Stimulated activated CD8-positive, alpha-beta memory T cell treated with anti-CD3 and anti-CD28 coated beads, Interleukin-2, amount 100 ng/mL, for 48 hours (primary cell): ENCODE measurements at regions not wholly inside any gene's neighbourhood (a gene's known extent, or its start where the extent isn't known, plus 50 kb on each side); places are given as distances from the start of the nearest gene placed in this dataset.
A peak's percentile ranks its signal among the peaks of the same experiment; 100 is the strongest.

Source experiments
- DNase-seq, 2 donors: peaks; one replicate each; pipeline ENCODE4 v3.0.0-alpha.2; 2020; ENCODE audit warnings: low read depth in 2 of 2

DNA sequence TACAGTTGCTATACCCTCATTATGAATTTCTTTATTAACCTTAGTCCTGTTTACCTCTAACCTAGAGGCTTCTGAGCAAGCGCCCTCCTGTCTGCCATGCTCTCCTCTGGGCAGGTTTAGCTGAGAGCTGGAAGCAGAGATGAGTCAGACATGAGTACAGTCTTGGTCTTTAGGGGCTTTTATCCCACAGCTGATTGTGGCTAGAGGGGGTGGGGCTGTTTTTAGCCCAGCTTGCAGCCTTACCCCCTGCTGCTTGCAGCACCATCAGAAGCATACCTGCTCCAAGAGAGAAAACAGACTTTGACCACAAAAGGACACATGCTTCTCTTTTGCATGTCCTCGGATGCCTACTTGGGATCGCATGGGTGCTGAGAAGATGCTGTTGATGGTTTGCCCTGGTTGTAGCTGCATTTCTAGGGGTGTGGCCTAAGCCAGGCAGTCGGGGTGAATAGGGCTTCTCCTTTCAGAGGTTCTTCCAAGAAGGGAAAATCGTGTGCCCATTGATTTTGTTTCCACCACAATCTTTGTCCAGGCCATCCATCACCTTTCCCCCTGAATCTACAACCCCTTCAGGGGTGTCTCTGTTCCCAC, 115.0 kb upstream of the LGALSL start:
- DNase-seq, result peak in 1 of 2 donors; percentile 18

DNA sequence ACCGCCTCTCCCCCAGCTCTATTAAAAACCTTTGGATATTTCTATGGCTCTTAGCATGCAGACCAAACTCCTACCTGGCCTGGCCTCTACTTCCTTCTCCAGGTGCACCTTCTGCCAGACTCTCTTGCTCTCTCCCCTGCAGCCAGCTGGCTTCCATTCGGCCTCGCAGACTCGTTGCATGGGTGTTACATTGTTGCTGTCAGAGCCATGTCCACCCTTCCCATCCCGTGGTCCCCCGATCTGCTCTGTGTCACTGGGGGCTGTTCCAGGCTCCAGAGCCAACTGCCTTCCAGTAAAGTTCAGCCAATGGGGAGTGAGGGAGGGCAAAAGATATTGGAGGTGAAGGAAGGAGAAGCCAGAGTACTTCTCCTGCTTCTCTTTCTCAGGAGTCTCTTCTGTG, 112.5 kb upstream of the LGALSL start:
- DNase-seq, result no peak

DNA sequence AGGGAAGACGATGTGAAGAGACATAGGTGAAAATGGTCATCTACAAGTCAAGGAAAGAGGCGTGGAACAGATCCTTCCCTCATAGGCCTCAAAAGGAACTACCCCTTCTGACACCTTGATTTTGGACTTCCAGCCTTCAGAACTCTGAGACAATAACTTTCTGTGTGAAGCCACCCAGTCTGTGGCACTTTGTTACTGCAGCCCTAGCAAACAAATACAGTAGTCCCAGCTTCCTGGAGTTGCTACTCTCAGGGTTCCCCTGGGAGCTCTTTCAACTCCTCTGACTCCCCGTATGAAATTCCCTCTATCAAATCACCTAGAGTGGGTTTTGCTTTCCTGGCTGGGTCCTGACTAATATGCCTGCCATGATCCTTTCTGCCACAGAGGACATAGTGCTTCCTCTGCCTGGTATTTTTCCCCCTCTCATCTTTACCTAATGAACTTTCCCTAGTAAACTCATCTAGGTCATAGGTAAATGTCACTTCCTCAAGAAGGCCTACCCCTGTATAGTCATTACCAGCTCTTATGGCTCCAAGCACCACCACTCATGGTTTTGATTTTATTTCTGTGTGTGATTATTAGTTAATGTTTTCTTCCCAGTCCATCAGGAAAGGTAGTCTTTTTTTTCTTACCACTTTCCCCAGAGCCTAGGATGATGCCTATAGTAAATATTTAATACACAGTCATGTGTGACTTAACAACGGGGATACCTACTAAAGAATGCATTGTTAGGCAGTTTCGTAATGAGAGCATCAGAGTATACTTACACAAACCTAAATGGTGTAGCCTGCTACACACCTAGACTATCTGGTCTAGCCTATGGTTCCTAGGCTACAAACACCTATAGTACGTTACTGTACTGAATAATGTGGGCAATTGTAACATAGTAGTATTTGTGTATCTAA, 111.5 kb upstream of the LGALSL start:
- DNase-seq, result no peak

DNA sequence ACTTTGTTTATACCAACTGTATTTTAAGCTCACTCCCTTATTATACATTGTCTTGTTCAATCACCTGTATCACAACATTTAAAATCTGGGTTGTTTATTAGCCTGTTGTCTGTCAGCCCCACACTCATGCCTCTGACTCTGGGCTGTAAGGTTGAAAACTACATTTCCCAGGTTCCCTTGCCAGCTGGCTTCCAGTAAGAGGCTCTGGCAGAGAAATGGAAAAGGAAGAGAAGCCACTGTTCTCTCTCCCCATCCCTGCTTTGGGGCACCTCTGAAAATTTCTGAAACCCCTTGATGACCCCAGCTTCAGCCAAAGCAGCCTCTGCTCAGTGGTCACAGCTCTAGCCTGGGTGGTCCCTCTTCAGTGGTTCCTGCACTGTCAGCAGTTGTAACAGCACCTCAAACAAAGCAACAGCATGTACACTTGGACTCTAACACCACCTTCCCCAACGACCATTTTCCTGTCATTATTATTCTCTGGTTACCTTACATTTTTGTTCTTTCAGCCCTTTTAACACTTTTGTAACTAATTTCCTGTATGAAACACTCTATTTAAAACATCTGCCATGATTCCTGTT, 108.9 kb upstream of the LGALSL start:
- no peak for DNase-seq

DNA sequence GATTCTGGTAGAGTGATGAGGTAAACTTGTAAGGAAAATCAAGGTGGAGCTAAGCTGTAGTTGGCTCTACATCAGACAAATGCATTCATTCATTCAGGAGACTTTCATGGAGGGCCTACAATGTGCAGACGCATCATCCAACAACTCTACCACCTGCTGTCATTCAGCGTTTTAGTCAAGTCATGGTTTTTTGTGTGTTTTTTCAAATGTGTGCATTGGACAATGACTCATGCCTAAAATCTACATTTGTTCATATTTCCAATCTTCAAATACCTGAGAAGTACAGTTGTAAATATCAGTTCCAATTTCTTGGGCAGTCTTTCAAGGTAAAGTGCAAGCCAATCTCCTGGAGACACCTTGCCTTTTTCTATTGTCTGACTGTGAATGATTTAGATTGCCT, 108.0 kb upstream of the LGALSL start:
- no peak for DNase-seq

DNA sequence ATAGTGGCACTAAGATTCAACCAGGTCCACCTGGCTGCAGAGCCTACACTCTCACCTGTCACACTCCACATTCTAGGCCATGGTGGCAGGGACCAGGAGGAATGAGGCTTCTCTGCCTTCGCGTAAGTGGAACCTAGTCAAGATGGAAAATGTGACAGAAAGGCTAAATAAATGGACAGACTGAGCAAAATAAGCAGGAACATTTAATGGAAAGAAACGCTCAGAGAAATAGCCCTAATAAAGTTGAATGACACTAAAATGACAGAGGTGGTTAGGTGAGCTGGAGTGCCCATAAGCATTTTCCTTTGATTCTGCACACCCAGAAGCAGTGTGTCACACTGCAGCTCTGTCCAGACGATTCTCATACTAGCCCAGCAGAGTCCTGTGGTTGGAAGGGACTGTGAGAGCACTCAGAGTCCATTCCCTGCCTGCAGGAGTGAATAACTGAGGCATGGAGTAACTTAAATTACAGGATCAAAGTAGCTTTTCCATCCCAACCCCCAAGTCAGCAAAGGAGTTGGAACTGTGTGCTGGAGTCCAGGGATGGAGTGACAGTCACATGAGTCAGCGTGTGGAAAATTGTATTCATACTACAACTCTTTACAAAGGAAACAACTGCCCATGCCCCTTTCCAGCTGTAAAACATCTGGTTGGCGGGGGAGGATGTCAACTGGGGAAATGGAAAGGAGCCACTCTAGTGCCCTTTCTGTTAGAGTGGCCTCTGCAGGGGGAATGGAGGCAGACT, 105.4 kb upstream of the LGALSL start:
- no peak for DNase-seq

DNA sequence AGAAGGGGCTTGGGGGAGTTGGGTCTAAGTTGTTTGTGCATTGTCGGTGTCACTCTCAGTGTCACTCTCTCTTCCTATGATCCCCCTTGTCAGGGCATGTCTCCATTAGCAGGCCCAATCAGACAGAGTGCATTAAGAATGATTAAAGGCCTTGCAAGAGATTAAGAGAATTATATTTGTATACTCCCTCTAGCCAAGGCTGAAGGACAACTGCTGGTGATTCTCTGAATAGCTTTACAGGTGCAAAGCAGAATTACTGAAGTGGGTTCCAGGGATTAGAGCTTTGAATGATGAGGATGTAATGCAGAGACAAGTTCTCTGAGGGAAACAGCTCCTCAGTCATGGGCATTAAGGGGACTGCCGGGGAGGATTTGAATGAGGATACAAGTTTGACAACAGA, 104.8 kb upstream of the LGALSL start:
- DNase-seq, result no peak

DNA sequence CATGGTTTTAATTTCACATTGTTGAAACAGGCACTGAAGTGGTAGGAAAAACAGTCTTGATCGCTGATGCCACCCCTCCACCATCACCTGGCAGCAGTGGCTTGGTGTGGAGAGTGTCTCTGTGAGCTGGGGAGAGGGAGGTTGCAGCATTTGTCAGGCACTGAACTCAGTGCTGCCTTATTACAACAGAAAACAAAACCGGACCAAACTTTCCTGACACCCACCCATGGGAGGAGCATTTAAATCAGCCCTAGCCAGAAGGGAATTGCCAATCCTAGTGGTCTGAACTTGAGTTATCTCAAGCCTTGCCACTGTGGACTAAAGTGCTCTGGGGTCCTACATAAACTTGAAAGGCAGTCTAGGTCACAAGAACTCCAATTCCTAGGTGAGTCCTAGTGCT, 103.0 kb upstream of the LGALSL start:
- DNase-seq, result no peak

DNA sequence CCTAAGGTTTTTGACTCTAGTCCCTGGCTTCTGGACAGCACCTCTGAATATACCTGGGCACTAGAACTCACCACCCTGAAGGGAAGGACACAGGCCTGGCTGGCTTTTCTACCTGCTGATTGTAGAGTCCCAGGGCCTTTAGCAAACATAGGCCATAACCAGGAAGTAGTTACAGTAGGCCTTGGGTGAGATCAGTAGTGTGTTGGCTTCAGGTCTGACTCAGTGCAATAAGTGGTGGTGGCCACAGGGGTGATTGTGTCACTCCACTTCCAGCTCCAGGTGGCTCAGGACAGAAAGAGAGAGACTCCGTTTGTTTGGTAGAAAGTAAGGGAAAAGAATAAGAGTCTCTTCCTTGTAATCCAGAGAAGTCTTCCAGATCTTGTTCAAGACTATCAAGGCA, 101.7 kb upstream of the LGALSL start:
- no peak for DNase-seq

DNA sequence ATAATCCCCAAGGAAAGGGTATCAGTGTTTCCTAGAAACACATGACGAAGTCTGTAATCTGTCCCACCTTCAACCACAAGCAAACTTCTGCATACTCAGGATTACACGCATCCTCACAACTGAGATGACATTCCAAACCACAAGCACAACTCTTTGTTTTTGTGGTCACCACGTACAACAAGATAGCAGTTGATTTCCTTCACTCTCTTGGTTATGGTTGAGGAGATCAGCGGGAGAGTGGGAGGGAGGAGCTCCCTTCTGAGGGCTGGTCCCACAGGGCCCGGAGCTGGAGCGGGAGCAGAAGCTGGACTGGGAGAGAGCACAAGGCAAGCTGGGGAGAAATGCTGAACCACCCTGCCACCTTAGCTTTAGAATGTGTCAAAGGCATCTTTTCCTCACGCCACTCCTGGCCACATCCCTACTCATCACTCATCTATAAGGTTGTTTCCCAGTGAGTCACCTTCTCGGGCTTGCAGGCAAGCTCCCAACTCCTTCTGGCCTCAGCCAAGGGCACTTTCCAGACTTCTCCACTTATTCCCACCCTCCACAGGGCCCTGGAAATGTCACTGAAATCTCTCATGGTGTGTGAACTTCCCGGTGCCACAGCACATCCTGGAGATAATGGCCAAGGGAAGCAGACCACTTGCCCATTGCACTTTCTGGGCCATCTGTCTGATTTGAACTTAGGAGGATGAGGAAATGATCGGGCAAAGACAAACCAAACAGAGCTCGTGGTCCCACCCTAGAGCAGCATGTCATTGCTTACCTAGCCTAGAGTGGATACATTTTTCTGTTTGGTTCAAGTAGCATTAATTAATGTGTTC, 98.9 kb upstream of the LGALSL start:
- DNase-seq, result no peak

DNA sequence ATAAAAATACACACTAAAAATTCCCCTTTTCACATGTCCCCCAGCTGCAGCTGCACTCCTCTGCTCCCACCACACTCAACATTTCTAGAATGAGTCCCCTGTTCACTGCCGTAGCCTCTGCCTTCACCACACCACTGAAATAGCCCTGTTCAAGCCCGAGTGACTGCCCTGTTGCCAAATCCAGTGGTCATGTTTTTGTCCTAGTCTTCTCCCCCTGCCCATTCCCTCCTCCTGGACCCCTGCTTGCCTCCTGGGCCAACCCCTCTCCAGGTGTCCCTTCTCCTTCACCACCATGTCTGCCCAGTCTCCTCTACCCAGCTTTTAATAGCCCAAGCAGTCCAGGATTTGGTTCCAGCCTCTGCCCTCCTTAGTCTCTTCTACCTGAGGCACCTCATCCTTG, 97.1 kb upstream of the LGALSL start:
- DNase-seq, result no peak

DNA sequence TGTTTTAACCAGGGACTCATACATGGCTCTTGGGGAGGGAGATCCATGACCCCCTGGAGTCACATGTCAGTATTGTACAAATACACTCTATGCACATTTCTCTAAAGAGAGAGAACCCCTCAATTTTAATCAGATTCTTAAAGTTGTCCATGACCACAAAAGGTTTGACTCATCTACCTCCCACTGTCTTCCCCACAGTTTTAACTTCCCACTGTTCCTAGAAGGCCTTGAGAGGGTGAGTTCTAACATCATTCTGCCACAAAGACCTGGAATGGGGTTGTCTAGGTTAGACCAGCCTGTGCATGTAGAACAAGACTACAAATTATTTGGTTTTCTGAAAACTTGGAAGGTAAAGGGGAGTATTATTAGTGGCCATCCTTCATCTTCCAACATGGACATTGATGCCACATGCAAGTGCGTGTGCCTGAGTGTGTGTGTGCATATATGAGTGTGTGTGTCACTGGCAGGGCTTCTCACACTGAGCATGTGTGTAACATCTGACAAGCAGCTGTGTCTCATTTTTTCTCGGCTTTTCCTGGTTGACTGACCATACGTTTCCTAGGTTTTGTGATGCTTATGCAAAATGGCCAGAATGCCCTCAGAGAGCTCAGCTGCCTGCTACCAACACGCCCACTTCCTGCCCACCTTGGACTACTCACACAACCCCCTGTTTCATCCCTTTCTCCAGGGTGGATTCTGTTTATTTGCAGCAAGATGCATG, 94.6 kb upstream of the LGALSL start:
- DNase-seq, result no peak

DNA sequence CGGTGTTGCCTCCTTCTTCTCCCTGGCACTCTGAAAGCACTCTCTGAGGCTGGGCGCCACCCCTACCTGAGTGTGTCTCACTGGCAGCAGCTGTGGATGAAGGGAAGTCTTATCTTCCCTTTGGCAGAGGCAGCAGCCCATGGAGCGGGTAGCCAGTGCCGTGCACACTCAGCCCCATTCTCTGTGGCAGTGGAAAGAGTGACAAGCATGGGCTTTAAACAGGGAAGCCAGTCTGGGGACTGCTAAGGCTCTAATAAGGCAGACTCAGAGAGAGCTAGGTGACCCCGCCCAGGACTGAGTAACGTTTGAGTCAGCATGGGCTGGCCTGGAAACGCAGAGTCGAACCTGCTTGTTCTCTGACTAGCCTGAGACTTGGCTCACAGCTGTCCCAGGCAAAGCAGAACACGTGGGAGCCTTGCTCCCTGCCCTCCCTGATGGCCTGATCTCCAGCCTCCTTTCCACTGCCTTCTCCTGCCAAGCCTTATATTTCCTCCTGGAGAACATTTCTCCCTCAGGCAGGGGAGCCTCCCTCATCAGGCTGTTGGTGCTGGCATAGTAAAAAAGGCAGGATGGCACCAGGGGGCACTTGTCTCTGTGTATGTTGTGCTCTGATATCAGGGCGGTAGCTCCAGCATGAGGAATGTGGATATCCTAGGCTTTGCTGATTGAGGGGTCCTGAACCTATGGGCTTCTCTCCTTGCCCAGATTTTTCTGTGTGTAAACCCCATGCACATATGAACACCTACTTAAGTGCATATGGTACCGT, 93.9 kb upstream of the LGALSL start:
- peak; percentile 36 to 57 for DNase-seq

DNA sequence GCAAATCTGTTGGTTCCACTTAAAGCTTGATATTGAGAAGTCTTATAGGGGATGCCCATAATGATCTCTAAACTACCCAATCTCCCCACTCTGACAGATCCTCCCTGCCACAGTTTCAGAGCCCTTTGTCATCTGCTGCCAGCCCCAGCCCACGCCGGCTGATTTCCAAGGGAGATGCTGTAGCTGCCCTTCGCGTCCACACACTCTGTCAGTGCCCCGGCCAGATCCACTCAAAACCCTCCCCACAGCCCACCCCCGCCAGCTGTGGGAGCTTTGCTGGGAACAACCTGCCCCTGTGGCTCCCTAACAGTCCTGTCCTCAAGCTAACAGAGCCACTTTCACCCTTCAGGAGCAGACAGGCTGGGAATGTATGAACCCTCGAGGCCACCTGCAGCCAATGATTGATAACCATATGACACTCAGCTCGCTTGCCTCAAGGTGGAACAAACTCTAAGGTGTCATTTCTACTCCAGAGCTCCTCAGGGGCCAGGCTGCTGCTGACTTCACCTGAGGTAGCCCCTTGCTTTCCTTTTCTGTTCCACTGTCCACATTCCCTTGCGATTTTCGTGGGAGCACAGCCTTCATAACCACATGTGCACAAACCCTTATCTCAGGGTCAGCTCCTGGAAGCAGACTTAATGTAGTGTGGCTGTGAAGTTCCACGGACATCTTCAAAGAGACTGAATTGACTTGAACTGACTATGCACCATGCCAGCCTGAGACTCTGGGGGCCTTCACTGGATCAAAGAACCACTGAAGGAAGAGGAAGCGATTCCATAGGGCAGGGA, 92.6 kb upstream of the LGALSL start:
- DNase-seq, result no peak

DNA sequence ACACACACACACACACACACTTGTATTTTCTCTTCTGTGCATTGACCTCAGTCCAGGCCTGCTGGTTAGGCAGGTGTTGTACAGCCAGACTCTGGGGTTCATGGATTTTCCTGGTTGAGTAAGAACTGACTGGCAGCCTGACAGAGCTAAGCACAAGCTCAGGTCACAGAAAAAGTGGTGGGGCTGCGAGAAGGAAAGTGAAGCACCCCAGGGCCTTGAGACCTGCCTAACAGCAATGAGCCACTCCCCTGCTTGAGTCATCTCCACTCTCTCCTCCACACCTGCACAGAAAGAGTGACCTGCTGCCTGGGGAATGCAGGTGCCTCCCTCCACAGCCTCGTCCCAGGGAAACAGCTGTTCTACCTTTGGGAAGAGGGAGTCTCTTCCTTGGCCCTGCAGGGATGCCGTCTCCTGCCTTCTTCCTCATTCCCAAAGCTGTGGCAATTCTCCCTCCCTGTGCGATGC, 91.4 kb upstream of the LGALSL start:
- DNase-seq, result no peak

DNA sequence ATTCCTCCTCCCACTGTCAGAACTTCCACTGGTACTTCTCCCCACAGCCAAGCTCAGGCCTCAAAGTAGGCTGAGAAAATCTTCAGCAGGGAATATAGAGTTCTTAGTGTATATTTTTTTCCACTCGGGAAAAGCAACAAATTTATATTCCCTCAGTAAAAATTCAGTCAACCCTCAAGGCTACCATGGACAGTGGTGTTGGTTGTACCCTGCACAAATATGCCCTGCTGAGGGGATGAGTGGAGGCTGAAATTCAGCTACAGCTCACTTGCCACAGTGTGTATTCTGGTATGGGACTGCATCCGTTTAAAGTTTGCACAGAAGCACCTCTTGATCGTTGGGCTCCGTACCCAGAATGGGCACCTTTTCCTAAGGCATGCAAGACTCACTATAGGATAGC, 90.8 kb upstream of the LGALSL start:
- no peak for DNase-seq

DNA sequence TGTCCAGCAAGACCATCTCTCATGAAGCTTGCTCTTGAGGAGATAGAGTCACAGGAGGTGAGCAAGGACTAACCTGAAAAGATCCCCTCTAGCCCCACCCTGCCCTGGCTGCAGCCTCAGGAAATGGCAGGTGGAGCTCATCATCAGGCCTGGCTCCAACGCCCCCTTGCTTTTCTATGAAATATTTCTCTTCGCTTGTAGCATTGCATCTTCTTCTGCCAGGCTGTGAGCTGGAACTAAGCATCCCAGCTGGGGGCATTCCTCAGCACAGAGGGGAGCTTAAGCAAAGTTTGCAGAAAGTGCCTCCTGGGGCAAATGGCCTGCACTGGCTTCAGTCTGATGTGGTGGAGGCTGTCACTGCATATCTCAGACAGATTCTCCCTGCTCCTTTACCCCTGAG, 90.1 kb upstream of the LGALSL start:
- no peak for DNase-seq

DNA sequence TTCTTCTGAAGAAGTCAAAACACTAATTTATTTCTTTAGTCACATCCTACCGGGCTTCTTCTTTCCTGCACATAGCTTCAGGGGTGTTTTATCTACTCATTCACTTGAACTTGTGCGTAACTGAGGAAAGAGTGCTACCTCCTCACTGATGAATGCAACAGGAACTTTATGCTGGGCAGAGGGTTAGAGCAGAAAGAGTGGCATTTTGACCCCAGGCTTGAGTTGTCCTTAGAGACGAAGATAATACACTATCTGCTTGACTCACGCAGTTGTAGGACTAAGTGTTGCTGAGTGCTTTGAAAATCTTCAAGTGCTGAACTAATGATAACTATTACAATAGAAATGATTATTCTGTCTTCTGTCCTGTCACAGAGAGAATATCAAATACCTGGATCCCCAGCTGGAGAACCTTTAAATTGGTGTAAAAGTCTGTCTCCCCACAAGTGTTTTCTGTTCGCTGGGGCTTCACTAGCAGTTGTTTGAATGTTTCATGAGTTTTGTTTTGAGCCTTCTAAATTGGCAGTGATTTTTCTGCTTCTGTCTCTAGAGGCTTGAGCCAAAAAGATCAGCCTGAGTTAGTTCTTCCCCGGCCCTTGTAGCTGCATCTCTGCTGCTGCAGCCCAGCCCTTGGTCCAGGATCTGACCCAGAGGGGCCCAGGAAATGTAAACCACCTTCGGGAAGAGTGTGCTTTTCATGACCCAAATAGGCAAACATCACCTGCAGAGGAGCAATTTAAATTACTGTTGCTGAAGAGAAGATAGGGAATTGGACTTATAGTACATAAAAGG, 86.3 kb upstream of the LGALSL start:
- no peak for DNase-seq
